ENCODE measurements at regions not wholly inside any gene's neighbourhood (a gene's known extent, or its start where the extent isn't known, plus 50 kb on each side); places are given as distances from the start of the nearest gene placed in this dataset.
"Not testable (repeated sequence)": the region's sequence is repeated elsewhere in the genome, so short reads cannot be mapped to it uniquely, and the experiment has no call there.

GRCh38 chr5:157941616-157942015 lies 82.7 kb upstream of the CLINT1 start:
- DNase-seq (ENCODE audit: low spot score): no peak

GRCh38 chr5:157938101-157938500 lies 79.2 kb upstream of the CLINT1 start:
- not testable (repeated sequence) for DNase-seq (ENCODE audit: low spot score)

- not testable (repeated sequence) for DNase-seq (ENCODE audit: low spot score)
Measured at GRCh38 chr5:157936776-157937501, 78.0 kb upstream of the CLINT1 start.

DNA sequence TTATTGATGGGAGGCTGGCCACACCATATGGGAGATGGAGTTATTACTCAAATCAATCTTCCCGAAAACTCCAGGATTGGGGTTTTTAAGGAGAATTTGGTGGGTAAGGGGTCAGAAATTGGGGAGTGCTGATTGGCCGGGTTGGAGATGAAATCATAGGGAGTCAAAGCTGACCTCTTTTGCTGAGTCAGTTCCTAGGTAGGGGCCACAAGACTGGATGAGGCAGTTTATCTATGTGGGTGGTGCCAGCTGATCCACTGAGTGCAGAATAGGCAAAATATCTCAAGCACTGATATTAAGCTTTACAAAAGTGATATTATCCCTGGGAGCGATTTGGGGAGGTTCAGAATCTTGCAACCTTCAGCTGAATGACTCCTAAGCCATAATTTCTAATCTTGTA lies 75.7 kb upstream of the CLINT1 start:
- no peak for DNase-seq (ENCODE audit: low spot score)

- no peak for DNase-seq (ENCODE audit: low spot score)
Measured at GRCh38 chr5:157933005-157933404, 74.1 kb upstream of the CLINT1 start.

DNA sequence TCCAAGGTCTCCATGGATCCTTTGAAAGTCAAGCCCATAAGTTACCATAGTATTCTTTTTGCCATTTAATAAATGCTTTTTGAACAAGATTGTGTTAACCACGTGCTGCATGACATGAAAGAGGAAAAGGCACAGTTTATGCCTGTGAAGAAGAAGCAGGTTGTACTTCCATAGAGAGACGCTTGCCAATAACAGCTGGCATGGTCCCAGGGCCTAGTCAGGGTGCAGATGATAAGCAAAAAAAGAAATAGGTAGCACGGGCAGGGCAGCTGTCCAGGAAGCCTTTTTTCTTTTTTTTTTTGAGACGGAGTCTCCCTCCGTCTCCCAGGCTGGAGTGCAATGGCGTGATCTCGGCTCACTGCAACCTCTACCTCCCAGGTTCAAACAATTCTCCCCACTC lies 71.8 kb upstream of the CLINT1 start:
- DNase-seq (ENCODE audit: low spot score): no peak

GRCh38 chr5:157926977-157927376 lies 68.0 kb upstream of the CLINT1 start:
- DNase-seq (ENCODE audit: low spot score): no peak

DNA sequence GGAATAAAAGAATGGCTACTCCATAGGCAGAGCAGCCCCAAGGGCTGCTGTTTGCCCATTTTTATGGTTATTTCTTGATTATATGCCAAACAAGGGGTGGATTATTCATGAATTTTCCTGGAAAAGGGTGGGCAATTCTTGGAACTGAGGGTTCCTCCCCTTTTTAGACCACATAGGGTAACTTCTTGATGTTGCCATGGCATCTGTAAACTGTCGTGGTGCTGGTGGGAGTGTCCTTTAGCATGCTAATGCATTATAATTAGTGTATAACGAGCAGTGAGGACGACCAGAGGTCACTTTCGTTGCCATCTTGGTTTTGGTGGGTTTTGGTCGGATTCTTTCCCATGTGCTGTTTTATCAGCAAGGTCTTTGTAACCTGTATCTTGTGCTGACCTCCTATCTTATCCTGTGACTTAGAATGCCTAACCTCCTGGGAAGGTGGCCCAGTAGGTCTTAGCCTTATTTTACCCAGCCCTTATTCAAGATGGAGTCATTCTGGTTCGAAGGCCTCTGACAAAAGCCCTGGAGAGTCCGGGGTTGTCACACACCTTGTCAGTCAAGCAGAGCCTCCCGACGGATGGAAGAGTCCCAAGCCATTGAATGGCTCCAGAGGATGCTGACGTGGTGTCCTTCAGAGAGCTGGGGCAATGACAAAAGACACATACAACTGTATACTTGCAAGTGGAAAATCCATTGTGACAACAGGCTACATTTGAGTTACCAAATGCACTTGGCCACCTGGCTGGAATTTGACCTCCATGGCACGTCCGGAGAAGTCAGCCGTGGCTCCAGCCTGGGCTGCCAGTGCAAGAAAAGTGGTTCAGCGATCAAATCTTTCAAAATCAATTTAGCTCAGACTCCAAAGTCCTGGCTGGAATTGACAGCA lies 67.1 kb upstream of the CLINT1 start:
- DNase-seq (ENCODE audit: low spot score): no peak

DNA sequence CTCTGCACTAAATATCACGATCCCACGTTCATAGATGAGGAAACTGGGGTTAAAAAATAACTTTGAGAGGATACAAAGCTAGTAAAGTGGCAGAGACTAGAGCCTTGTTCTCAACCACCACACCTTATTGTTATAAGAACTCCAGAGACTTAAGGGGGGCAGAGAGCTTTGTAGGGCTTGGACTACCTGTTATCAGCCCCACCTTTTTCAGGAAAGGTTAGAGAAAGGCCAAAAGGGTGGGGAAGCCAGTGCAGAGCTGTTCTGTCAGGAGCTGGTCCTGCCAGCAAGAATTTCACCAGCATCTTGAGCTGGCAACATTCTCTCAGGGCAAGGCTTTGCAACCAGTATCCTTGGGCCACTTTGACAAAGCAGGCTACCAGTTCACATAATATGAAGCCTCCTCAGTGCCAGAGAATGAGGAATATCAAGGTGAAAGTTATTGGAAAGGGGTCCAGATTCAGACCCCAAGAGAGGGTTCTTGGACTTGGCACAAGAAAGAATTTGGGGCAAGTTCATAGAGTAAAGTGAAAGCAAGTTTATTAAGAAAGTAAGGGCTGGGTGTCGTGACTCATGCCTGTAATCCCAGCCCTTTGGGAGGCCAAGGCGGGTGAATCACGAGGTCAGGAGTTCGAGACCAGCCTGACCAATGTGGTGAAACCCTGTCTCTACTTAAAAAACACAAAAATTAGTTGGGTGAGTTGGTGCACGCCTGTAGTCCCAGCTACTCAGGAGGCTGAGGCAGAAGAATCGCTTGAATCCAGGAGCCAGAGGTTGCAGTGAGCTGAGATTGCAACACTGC lies 66.2 kb upstream of the CLINT1 start:
- DNase-seq (ENCODE audit: low spot score): no peak

DNA sequence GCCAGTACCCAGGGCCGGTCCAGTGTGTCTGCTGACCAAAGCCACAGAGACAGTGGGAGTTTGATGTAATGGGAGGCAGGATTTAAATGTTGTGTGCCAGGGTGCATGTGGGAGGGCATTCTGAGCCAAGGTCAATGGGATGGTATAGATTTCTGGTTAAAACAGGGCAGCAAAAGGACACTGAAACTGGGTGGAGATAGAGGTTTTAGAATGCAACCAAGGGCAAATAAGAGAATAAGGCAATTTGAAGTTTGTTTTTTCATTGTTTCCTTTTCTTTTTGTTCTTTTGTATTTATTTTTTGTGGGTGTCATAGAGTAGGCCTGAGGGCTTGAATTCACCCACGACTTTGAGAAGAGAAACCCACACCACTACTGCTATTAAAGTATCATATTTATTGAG lies 65.5 kb upstream of the CLINT1 start:
- DNase-seq (ENCODE audit: low spot score): no peak

DNA sequence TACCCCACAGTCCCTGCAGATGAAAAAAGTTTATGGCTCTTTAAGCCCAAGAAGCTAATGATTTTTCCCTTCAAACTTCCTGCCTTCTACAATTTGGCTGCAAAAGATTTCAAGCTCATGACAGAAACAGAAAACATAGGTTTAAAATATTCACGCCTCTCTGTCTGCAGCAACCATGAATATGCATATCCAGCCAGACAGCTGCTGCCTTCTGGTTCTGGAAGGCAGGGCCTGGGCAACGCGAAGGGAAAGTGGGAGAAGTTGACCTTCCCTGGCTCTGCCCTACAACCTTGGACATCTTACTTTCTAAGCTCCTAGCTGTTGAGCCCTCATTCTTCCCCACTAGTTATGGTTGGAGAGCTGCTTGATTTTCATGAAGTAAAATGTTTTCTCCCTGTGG lies 64.8 kb upstream of the CLINT1 start:
- no peak for DNase-seq (ENCODE audit: low spot score)

- no peak for DNase-seq (ENCODE audit: low spot score)
Measured at GRCh38 chr5:157922026-157922425, 63.1 kb upstream of the CLINT1 start.

GRCh38 chr5:157920828-157921170 lies 61.9 kb upstream of the CLINT1 start:
- DNase-seq (ENCODE audit: low spot score): no peak

DNA sequence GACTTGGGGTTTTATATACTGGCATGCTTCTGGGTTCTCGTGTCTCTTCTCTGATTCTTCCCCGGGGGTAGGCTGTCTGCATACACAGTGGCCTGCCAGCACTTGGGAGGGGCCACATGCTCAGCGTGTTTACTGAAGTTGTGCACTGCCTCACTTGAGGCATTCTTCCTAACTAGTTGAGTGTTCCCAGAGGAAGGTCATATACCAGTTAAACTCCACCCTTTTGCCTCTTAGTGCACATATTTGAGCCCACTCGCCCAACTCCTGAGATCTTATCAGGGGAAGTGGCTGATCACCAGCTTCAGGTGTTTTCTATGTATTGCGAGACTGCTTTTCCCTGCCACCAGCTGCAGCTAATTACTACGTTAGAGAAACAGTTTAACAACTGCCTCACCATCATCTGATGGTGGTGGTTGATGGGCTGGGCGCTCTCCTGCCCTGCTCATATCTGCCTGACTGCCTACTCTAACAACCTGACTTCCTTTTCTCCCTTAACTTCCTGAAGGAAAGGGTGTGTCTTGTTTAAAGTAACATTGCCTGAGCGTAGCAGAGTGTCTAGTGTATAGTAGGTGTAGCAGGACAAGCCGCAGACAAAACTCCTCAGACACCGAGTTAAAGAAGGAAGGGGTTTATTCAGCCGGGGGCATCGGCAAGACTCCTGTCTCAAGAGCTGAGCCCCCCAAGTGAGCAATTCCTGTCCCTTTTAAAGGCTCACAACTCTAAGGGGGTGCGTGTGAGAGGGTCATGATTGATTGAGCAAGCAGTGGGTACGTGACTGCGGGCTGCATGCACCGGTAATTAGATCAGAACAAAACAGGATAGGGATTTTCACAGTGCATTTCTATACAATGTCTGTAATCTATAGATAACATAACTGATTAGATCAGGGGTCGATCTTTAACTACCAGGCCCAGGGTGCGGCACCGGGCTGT lies 60.1 kb upstream of the CLINT1 start:
- no peak for DNase-seq (ENCODE audit: low spot score)

- peak; percentile 75 for DNase-seq (ENCODE audit: low spot score)
Measured at GRCh38 chr5:157917899-157918809, 59.2 kb upstream of the CLINT1 start.

DNA sequence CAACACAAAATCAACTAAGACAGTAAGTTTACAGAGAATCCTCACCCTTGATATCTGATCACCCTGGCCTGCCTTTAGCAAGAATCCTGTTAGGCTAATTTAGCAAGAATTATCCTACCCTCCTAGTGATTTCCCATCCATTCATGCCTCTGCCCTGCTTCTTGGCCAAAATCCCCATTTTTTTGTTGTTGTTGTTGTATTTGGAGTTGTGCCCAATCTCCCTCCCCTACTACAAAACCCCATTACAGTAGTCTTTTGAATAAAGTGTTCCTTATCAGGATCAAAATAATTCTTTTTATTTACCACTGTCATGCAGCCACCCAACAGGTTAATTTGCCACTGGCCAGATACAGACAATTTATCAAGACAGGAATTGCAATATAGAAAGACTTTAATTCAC lies 58.5 kb upstream of the CLINT1 start:
- no peak for DNase-seq (ENCODE audit: low spot score)

DNA sequence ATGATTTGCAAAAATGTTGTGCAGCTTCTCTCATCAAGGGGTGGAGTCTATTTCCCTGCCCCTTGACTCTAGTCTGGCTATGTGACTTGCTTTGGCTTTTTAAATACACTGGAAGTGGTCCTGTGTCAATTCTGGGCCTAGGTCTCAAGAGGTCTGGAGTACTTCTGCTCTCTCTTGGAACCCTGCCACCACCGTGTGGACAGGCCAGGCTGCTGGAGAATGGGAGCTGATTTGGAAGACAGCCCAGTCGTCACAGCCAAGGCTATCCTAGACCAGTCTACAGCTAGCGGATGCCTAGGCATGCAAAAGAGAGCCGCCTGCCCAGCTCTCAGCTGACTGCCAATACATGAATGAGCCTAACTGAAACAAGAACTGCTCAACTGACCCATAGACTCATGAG lies 56.7 kb upstream of the CLINT1 start:
- no peak for DNase-seq (ENCODE audit: low spot score)

DNA sequence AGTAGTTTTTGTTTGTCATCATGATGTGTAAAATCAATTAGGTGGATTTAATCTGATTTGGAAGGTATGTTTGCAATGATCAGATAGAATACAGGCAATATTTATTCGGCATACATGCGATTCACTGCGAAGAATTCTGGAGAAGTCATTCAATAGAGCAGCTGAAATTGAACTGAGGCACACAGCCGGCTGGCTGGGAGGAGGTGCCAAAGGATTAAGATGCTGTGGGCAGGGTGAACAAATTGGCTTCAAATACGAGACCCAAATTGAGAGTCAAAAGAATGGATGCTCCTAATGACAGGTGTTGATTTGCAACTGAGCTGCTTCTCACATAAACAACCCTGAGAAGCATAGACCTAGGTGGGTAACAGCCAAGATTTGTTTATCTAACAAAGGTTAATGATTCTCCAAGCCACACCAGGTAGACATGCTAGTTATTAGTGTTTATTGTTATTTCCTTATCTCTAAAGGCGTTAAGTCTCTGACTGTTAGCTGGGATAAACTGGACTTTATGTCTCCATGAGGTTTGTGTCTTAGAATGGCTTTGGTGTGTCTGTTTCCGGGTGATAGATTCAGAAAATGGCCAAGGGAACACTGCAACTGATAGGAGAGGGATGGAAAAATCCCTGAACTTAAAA lies 55.3 kb upstream of the CLINT1 start:
- DNase-seq (ENCODE audit: low spot score): no peak

DNA sequence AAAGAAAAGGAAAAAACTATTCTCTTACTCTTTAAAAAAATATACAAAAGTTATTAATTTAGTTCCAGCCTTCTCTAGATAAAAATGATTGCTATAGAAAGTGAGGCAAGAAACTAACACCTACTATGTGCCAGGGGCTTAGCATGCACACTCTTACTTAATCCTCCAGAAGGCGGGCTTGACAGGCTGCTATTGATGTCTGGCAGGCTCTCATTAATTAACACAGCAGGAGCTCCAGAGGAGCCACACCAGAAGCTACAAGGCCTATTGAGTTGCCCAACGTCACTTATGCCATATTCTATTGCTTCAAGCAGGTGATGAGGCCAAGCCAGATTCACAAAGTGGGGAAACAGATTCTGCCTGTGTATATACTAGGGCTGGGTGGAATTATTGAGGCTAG lies 54.6 kb upstream of the CLINT1 start:
- no peak for DNase-seq (ENCODE audit: low spot score)

Data from AG08395 (cell line).